Activated CD4-positive, alpha-beta T cell treated with anti-CD3 and anti-CD28 coated beads, Interleukin-2, amount 10 ng/mL, durations not matched to agents 24 days and 14 days (primary cell): ENCODE measurements at regions not wholly inside any gene's neighbourhood (a gene's known extent, or its start where the extent isn't known, plus 50 kb on each side); places are given as distances from the start of the nearest gene placed in this dataset.
"Not testable (repeated sequence)": the region's sequence is repeated elsewhere in the genome, so short reads cannot be mapped to it uniquely, and the experiment has no call there.

Experiments used
- DNase-seq: peaks from one replicate; pipeline ENCODE4 v3.0.0; 2022
- H3K27ac Mint-ChIP-seq: one replicate; pipeline ENCODE4 v1.8.0; 2022; ENCODE audit warnings: mild to moderate bottlenecking, mixed read lengths
- H3K27me3 Mint-ChIP-seq: one replicate; pipeline ENCODE4 v1.8.0; 2022; ENCODE audit warnings: mixed read lengths
- H3K36me3 Mint-ChIP-seq: one replicate; pipeline ENCODE4 v1.8.0; 2022; ENCODE audit warnings: low read depth, mild to moderate bottlenecking, mixed read lengths
- H3K4me1 Mint-ChIP-seq: one replicate; pipeline ENCODE4 v1.8.0; 2021; ENCODE audit warnings: mixed read lengths
- H3K4me3 Mint-ChIP-seq: one replicate; pipeline ENCODE4 v1.8.0; 2022; ENCODE audit warnings: mild to moderate bottlenecking, moderate library complexity, mixed read lengths
- H3K9me3 Mint-ChIP-seq: one replicate; pipeline ENCODE4 v1.8.0; 2021; ENCODE audit warnings: mixed read lengths
- intact Hi-C: fragments of 100-400 bp; cut with micrococcal nuclease; formaldehyde crosslinking; loops from one replicate; pipeline ENCODE4 v1.15.1; 2023

GRCh38 chr4:187000281-187000680 is 276.6 kb upstream of the FAT1 start:
- no peak for DNase-seq
- H3K4me3 Mint-ChIP-seq, result no peak overlapping the region
- H3K36me3 Mint-ChIP-seq, result no peaks in the 10 kb centered on the region
- H3K27me3 Mint-ChIP-seq, result no peaks in the 10 kb centered on the region
- intact Hi-C loops, result no loop called here
- H3K9me3 Mint-ChIP-seq, result no peaks in the 10 kb centered on the region
- no peaks in the 10 kb centered on the region for H3K4me1 Mint-ChIP-seq
- no peak overlapping the region for H3K27ac Mint-ChIP-seq

- H3K27ac Mint-ChIP-seq, H3K4me1 Mint-ChIP-seq, H3K36me3 Mint-ChIP-seq, H3K27me3 Mint-ChIP-seq, H3K4me3 Mint-ChIP-seq, H3K9me3 Mint-ChIP-seq, DNase-seq, intact Hi-C loops: not testable (repeated sequence)
These were observed 278.5 kb upstream of the FAT1 start for GRCh38 chr4:187002133-187002532.

- Mint-ChIP-seq H3K27me3 (no peaks in the 10 kb centered on the region), H3K9me3 (no peaks in the 10 kb centered on the region), H3K4me1 (no peaks in the 10 kb centered on the region), H3K4me3 (no peak overlapping the region), H3K27ac (no peak overlapping the region), H3K36me3 (no peaks in the 10 kb centered on the region)
- intact Hi-C loops, result no loop called here
- no peak for DNase-seq
These were observed 281.0 kb upstream of the FAT1 start for GRCh38 chr4:187004628-187005027.

- no peak overlapping the region for H3K27ac Mint-ChIP-seq
- no peaks in the 10 kb centered on the region for H3K27me3 Mint-ChIP-seq
- H3K4me1 Mint-ChIP-seq, result no peaks in the 10 kb centered on the region
- H3K36me3 Mint-ChIP-seq, result no peaks in the 10 kb centered on the region
- H3K9me3 Mint-ChIP-seq, result no peaks in the 10 kb centered on the region
- no peak for DNase-seq
- intact Hi-C loops, result no loop called here
- H3K4me3 Mint-ChIP-seq, result no peak overlapping the region
These were observed 282.5 kb upstream of the FAT1 start for GRCh38 chr4:187006189-187006618.

- intact Hi-C loops, result no loop called here
- Mint-ChIP-seq H3K27ac (no peak overlapping the region), H3K36me3 (no peaks in the 10 kb centered on the region), H3K4me3 (no peak overlapping the region), H3K9me3 (peaks cover 7% of the 10 kb centered on the region), H3K4me1 (no peaks in the 10 kb centered on the region), H3K27me3 (no peaks in the 10 kb centered on the region)
- DNase-seq, result no peak
These were observed 286.4 kb upstream of the FAT1 start for GRCh38 chr4:187010052-187010451.

- H3K27ac Mint-ChIP-seq, result no peak overlapping the region
- H3K9me3 Mint-ChIP-seq, result peaks cover 7% of the 10 kb centered on the region
- intact Hi-C loops, result no loop called here
- H3K36me3 Mint-ChIP-seq, result no peaks in the 10 kb centered on the region
- DNase-seq, result no peak
- no peak overlapping the region for H3K4me3 Mint-ChIP-seq
- no peaks in the 10 kb centered on the region for H3K27me3 Mint-ChIP-seq
- H3K4me1 Mint-ChIP-seq, result no peaks in the 10 kb centered on the region
These were observed 292.4 kb upstream of the FAT1 start for GRCh38 chr4:187016101-187016500.

- Mint-ChIP-seq H3K4me1 (no peaks in the 10 kb centered on the region), H3K4me3 (no peak overlapping the region), H3K27ac (no peak overlapping the region), H3K9me3 (peaks cover 7% of the 10 kb centered on the region), H3K27me3 (no peaks in the 10 kb centered on the region), H3K36me3 (no peaks in the 10 kb centered on the region)
- DNase-seq, result no peak
- intact Hi-C loops, result no loop called here
These were observed 293.5 kb upstream of the FAT1 start for GRCh38 chr4:187017147-187017546.

GRCh38 chr4:187019896-187020295 is 296.2 kb upstream of the FAT1 start:
- Mint-ChIP-seq H3K9me3 (no peaks in the 10 kb centered on the region), H3K4me1 (no peaks in the 10 kb centered on the region), H3K36me3 (no peaks in the 10 kb centered on the region), H3K27ac (no peak overlapping the region), H3K4me3 (no peak overlapping the region), H3K27me3 (no peaks in the 10 kb centered on the region)
- no peak for DNase-seq
- intact Hi-C loops, result no loop called here

GRCh38 chr4:187020676-187021075 is 297.0 kb upstream of the FAT1 start:
- intact Hi-C loops, result no loop called here
- no peak for DNase-seq
- Mint-ChIP-seq H3K36me3 (no peaks in the 10 kb centered on the region), H3K27ac (no peak overlapping the region), H3K4me3 (no peak overlapping the region), H3K4me1 (no peaks in the 10 kb centered on the region), H3K27me3 (no peaks in the 10 kb centered on the region), H3K9me3 (no peaks in the 10 kb centered on the region)

GRCh38 chr4:187021436-187022205 is 298.0 kb upstream of the FAT1 start:
- Mint-ChIP-seq H3K27ac (no peak overlapping the region), H3K4me1 (no peaks in the 10 kb centered on the region), H3K36me3 (no peaks in the 10 kb centered on the region), H3K4me3 (no peak overlapping the region), H3K27me3 (no peaks in the 10 kb centered on the region), H3K9me3 (peaks cover 9% of the 10 kb centered on the region)
- intact Hi-C loops, result no loop called here
- no peak for DNase-seq

GRCh38 chr4:187027272-187027671 is 303.6 kb upstream of the FAT1 start:
- H3K27me3 Mint-ChIP-seq, result no peaks in the 10 kb centered on the region
- no peaks in the 10 kb centered on the region for H3K36me3 Mint-ChIP-seq
- H3K4me3 Mint-ChIP-seq, result no peak overlapping the region
- no peaks in the 10 kb centered on the region for H3K4me1 Mint-ChIP-seq
- intact Hi-C loops, result no loop called here
- H3K9me3 Mint-ChIP-seq, result peaks cover 18% of the 10 kb centered on the region
- no peak overlapping the region for H3K27ac Mint-ChIP-seq
- no peak for DNase-seq

GRCh38 chr4:187042251-187042650 is 318.6 kb upstream of the FAT1 start:
- Mint-ChIP-seq H3K27me3 (no peaks in the 10 kb centered on the region), H3K27ac (no peak overlapping the region), H3K4me3 (no peak overlapping the region), H3K4me1 (no peaks in the 10 kb centered on the region), H3K36me3 (no peaks in the 10 kb centered on the region), H3K9me3 (peaks cover 4% of the 10 kb centered on the region)
- no peak for DNase-seq
- intact Hi-C loops, result no loop called here

- Mint-ChIP-seq H3K27me3 (no peaks in the 10 kb centered on the region), H3K4me1 (no peaks in the 10 kb centered on the region), H3K9me3 (no peaks in the 10 kb centered on the region), H3K27ac (no peak overlapping the region), H3K4me3 (no peak overlapping the region), H3K36me3 (no peaks in the 10 kb centered on the region)
- intact Hi-C loops, result no loop called here
- DNase-seq, result peak; percentile 21
These were observed 322.8 kb upstream of the FAT1 start for GRCh38 chr4:187046471-187046870.

- Mint-ChIP-seq H3K4me3 (no peak overlapping the region), H3K27me3 (no peaks in the 10 kb centered on the region), H3K9me3 (peaks cover 5% of the 10 kb centered on the region), H3K27ac (no peak overlapping the region), H3K36me3 (no peaks in the 10 kb centered on the region), H3K4me1 (no peaks in the 10 kb centered on the region)
- peak; percentile 34 for DNase-seq
- intact Hi-C loops, result no loop called here
These were observed 335.4 kb upstream of the FAT1 start for GRCh38 chr4:187059021-187059420.

GRCh38 chr4:187059895-187060294 is 336.2 kb upstream of the FAT1 start:
- intact Hi-C loops, result no loop called here
- H3K27me3 Mint-ChIP-seq, result no peaks in the 10 kb centered on the region
- H3K4me1 Mint-ChIP-seq, result no peaks in the 10 kb centered on the region
- DNase-seq, result peak; percentile 22
- H3K4me3 Mint-ChIP-seq, result no peak overlapping the region
- peaks cover 5% of the 10 kb centered on the region for H3K9me3 Mint-ChIP-seq
- no peaks in the 10 kb centered on the region for H3K36me3 Mint-ChIP-seq
- H3K27ac Mint-ChIP-seq, result no peak overlapping the region
